Breast epithelium (tissue), 3 donors: ENCODE measurements at regions not wholly inside any gene's neighbourhood (a gene's known extent, or its start where the extent isn't known, plus 50 kb on each side); places are given as distances from the start of the nearest gene placed in this dataset.

Experiments used
- POLR2AphosphoS5 ChIP-seq, 3 donors: sonication (generic); formaldehyde crosslinking; IDR thresholded peaks; one replicate each; pipeline ENCODE4 v1.6.1; 2017; ENCODE audit warnings: antibody characterized with exemption in 3 of 3
- TF ChIP-seq, protein P1 (sequence below), 3 donors: fragments of 450-650 bp; IDR thresholded peaks; one replicate each; pipeline ENCODE4 v1.5.1; 2016 to 2017; ENCODE audit warnings: antibody characterized with exemption in 3 of 3, mild to moderate bottlenecking in 3 of 3, moderate library complexity in 3 of 3

DNA sequence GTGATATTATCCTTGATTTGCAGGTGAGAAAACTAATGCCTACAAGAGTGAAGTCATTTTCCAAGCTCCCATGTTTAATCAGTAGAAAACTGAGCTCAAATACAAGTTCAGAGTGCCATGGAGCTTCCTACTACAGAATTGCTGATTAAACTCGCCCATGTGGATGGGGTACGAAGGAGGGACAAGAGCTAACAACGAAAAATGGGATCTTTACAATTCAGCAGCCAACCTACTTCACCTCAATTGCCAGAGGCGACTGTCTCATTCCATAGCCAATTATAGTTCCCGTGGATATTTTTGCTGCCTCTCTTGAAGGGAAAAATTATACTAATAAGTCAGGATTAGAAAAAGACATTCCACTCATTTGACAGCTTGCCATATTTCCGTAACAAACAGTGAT, 1155.1 kb downstream of the OLFM4 start:
- TF ChIP-seq, protein P1, sequence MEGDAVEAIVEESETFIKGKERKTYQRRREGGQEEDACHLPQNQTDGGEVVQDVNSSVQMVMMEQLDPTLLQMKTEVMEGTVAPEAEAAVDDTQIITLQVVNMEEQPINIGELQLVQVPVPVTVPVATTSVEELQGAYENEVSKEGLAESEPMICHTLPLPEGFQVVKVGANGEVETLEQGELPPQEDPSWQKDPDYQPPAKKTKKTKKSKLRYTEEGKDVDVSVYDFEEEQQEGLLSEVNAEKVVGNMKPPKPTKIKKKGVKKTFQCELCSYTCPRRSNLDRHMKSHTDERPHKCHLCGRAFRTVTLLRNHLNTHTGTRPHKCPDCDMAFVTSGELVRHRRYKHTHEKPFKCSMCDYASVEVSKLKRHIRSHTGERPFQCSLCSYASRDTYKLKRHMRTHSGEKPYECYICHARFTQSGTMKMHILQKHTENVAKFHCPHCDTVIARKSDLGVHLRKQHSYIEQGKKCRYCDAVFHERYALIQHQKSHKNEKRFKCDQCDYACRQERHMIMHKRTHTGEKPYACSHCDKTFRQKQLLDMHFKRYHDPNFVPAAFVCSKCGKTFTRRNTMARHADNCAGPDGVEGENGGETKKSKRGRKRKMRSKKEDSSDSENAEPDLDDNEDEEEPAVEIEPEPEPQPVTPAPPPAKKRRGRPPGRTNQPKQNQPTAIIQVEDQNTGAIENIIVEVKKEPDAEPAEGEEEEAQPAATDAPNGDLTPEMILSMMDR (IDR thresholded peaks at IDR 0.05) = no peak
- no peak for TF ChIP-seq POLR2AphosphoS5 (IDR thresholded peaks at IDR 0.05)
